Dendritic cell treated with granulocyte-macrophage colony-stimulating factor and Interleukin-4, amounts not matched to agents 40 ng/mL and 50 ng/mL, for 4 days (primary cell): ENCODE measurements at regions not wholly inside any gene's neighbourhood (a gene's known extent, or its start where the extent isn't known, plus 50 kb on each side); places are given as distances from the start of the nearest gene placed in this dataset.
"Not testable (repeated sequence)": the region's sequence is repeated elsewhere in the genome, so short reads cannot be mapped to it uniquely, and the experiment has no call there.

Experiments used
- H3K27ac Mint-ChIP-seq: one replicate; pipeline ENCODE4 v1.8.0; 2022; ENCODE audit warnings: mild to moderate bottlenecking, mixed read lengths
- H3K27me3 Mint-ChIP-seq: one replicate; pipeline ENCODE4 v1.8.0; 2022; ENCODE audit warnings: mild to moderate bottlenecking, mixed read lengths
- H3K36me3 Mint-ChIP-seq: one replicate; pipeline ENCODE4 v1.8.0; 2022; ENCODE audit warnings: low read depth, mixed read lengths
- H3K4me1 Mint-ChIP-seq: one replicate; pipeline ENCODE4 v1.8.0; 2022; ENCODE audit warnings: low read depth, mixed read lengths
- H3K4me3 Mint-ChIP-seq: one replicate; pipeline ENCODE4 v1.8.0; 2022; ENCODE audit warnings: mild to moderate bottlenecking, moderate library complexity, mixed read lengths
- H3K9me3 Mint-ChIP-seq: one replicate; pipeline ENCODE4 v1.8.0; 2022; ENCODE audit warnings: mixed read lengths
- intact Hi-C: fragments of 100-400 bp; cut with micrococcal nuclease; formaldehyde crosslinking; loops from one replicate; pipeline ENCODE4 v1.15.0; 2022

GRCh38 chr13:95404141-95404882 lies 103.1 kb upstream of the ABCC4 start:
- no peaks in the 10 kb centered on the region for H3K9me3 Mint-ChIP-seq
- H3K27me3 Mint-ChIP-seq = peaks cover 17% of the 10 kb centered on the region
- H3K4me1 Mint-ChIP-seq = peaks cover 19% of the 10 kb centered on the region
- peak overlapping the region; percentile 58 for H3K4me3 Mint-ChIP-seq
- intact Hi-C loops = loop anchor here (1.0 to 10.0 kb wide), 5 partner anchors 73 to 729 kb away; no protein-coding TSS in a partner anchor
- no peak overlapping the region for H3K27ac Mint-ChIP-seq
- no peaks in the 10 kb centered on the region for H3K36me3 Mint-ChIP-seq

GRCh38 chr13:95406176-95406575 lies 104.9 kb upstream of the ABCC4 start:
- Mint-ChIP-seq H3K9me3 (no peaks in the 10 kb centered on the region), H3K27ac (no peak overlapping the region), H3K4me1 (peaks cover 19% of the 10 kb centered on the region), H3K4me3 (no peak overlapping the region), H3K36me3 (no peaks in the 10 kb centered on the region), H3K27me3 (peaks cover 17% of the 10 kb centered on the region)
- intact Hi-C loops = loop anchor here (10.0 kb wide), 1 partner anchor 429 kb away; no protein-coding TSS in a partner anchor

GRCh38 chr13:95411428-95412040 lies 110.3 kb upstream of the ABCC4 start:
- Mint-ChIP-seq H3K36me3 (no peaks in the 10 kb centered on the region), H3K9me3 (no peaks in the 10 kb centered on the region), H3K27me3 (no peaks in the 10 kb centered on the region), H3K4me1 (no peaks in the 10 kb centered on the region), H3K4me3 (no peak overlapping the region), H3K27ac (no peak overlapping the region)
- intact Hi-C loops = no loop called here

- Mint-ChIP-seq H3K4me3 (no peak overlapping the region), H3K9me3 (no peaks in the 10 kb centered on the region)
These were observed 117.7 kb upstream of the ABCC4 start for GRCh38 chr13:95418946-95419345.

GRCh38 chr13:95420501-95420900 lies 119.2 kb upstream of the ABCC4 start:
- H3K9me3 Mint-ChIP-seq = no peaks in the 10 kb centered on the region
- intact Hi-C loops = no loop called here
- peaks cover 5% of the 10 kb centered on the region for H3K4me1 Mint-ChIP-seq
- no peak overlapping the region for H3K4me3 Mint-ChIP-seq
- no peaks in the 10 kb centered on the region for H3K27me3 Mint-ChIP-seq
- H3K27ac Mint-ChIP-seq = no peak overlapping the region
- no peaks in the 10 kb centered on the region for H3K36me3 Mint-ChIP-seq

More at GRCh38 chr13:95418946-95419345, 117.7 kb upstream of the ABCC4 start:
- peaks cover 5% of the 10 kb centered on the region for H3K4me1 Mint-ChIP-seq
- intact Hi-C loops = no loop called here
- no peaks in the 10 kb centered on the region for H3K36me3 Mint-ChIP-seq
- H3K27ac Mint-ChIP-seq = no peak overlapping the region
- no peaks in the 10 kb centered on the region for H3K27me3 Mint-ChIP-seq

- no peak overlapping the region for H3K27ac Mint-ChIP-seq
- no peaks in the 10 kb centered on the region for H3K9me3 Mint-ChIP-seq
- H3K36me3 Mint-ChIP-seq = no peaks in the 10 kb centered on the region
- intact Hi-C loops = no loop called here
- H3K27me3 Mint-ChIP-seq = no peaks in the 10 kb centered on the region
- H3K4me3 Mint-ChIP-seq = no peak overlapping the region
- no peaks in the 10 kb centered on the region for H3K4me1 Mint-ChIP-seq
These were observed 125.4 kb upstream of the ABCC4 start for GRCh38 chr13:95426631-95427030.

GRCh38 chr13:95430525-95430924 lies 122.0 kb upstream of the CLDN10 start:
- H3K27ac Mint-ChIP-seq, H3K27me3 Mint-ChIP-seq, intact Hi-C loops, H3K4me1 Mint-ChIP-seq, H3K9me3 Mint-ChIP-seq, H3K36me3 Mint-ChIP-seq, H3K4me3 Mint-ChIP-seq: not testable (repeated sequence)

GRCh38 chr13:95432141-95432540 lies 120.4 kb upstream of the CLDN10 start:
- no peaks in the 10 kb centered on the region for H3K9me3 Mint-ChIP-seq
- H3K36me3 Mint-ChIP-seq = no peaks in the 10 kb centered on the region
- H3K27ac Mint-ChIP-seq = no peak overlapping the region
- no peaks in the 10 kb centered on the region for H3K27me3 Mint-ChIP-seq
- H3K4me3 Mint-ChIP-seq = no peak overlapping the region
- H3K4me1 Mint-ChIP-seq = no peaks in the 10 kb centered on the region
- intact Hi-C loops = no loop called here

- Mint-ChIP-seq H3K4me1 (no peaks in the 10 kb centered on the region), H3K36me3 (no peaks in the 10 kb centered on the region), H3K9me3 (no peaks in the 10 kb centered on the region), H3K4me3 (no peak overlapping the region), H3K27ac (no peak overlapping the region), H3K27me3 (no peaks in the 10 kb centered on the region)
- intact Hi-C loops = no loop called here
These were observed 119.0 kb upstream of the CLDN10 start for GRCh38 chr13:95433537-95433936.

- Mint-ChIP-seq H3K27me3 (no peaks in the 10 kb centered on the region), H3K9me3 (no peaks in the 10 kb centered on the region), H3K27ac (no peak overlapping the region), H3K4me1 (no peaks in the 10 kb centered on the region), H3K4me3 (no peak overlapping the region), H3K36me3 (no peaks in the 10 kb centered on the region)
- intact Hi-C loops = no loop called here
These were observed 118.4 kb upstream of the CLDN10 start for GRCh38 chr13:95434111-95434510.

- H3K36me3 Mint-ChIP-seq = no peaks in the 10 kb centered on the region
- H3K9me3 Mint-ChIP-seq = no peaks in the 10 kb centered on the region
These were observed 115.0 kb upstream of the CLDN10 start for GRCh38 chr13:95437561-95437960.

GRCh38 chr13:95438297-95438696 lies 114.2 kb upstream of the CLDN10 start:
- Mint-ChIP-seq H3K9me3 (no peaks in the 10 kb centered on the region), H3K27ac (no peak overlapping the region), H3K4me3 (no peak overlapping the region), H3K4me1 (no peaks in the 10 kb centered on the region), H3K36me3 (no peaks in the 10 kb centered on the region), H3K27me3 (no peaks in the 10 kb centered on the region)
- intact Hi-C loops = no loop called here

More at GRCh38 chr13:95437561-95437960, 115.0 kb upstream of the CLDN10 start:
- Mint-ChIP-seq H3K27me3 (no peaks in the 10 kb centered on the region), H3K4me1 (no peaks in the 10 kb centered on the region), H3K4me3 (no peak overlapping the region), H3K27ac (no peak overlapping the region)
- intact Hi-C loops = no loop called here

GRCh38 chr13:95440441-95441088 lies 112.0 kb upstream of the CLDN10 start:
- Mint-ChIP-seq H3K27me3 (no peaks in the 10 kb centered on the region), H3K9me3 (no peaks in the 10 kb centered on the region), H3K4me1 (no peaks in the 10 kb centered on the region), H3K27ac (no peak overlapping the region), H3K36me3 (no peaks in the 10 kb centered on the region), H3K4me3 (no peak overlapping the region)
- intact Hi-C loops = no loop called here

GRCh38 chr13:95441326-95441725 lies 111.2 kb upstream of the CLDN10 start:
- Mint-ChIP-seq H3K27ac (no peak overlapping the region), H3K27me3 (no peaks in the 10 kb centered on the region), H3K4me1 (no peaks in the 10 kb centered on the region), H3K36me3 (no peaks in the 10 kb centered on the region), H3K4me3 (no peak overlapping the region), H3K9me3 (no peaks in the 10 kb centered on the region)
- intact Hi-C loops = no loop called here
